ENCODE measurements at regions not wholly inside any gene's neighbourhood (a gene's known extent, or its start where the extent isn't known, plus 50 kb on each side); places are given as distances from the start of the nearest gene placed in this dataset.

DNA sequence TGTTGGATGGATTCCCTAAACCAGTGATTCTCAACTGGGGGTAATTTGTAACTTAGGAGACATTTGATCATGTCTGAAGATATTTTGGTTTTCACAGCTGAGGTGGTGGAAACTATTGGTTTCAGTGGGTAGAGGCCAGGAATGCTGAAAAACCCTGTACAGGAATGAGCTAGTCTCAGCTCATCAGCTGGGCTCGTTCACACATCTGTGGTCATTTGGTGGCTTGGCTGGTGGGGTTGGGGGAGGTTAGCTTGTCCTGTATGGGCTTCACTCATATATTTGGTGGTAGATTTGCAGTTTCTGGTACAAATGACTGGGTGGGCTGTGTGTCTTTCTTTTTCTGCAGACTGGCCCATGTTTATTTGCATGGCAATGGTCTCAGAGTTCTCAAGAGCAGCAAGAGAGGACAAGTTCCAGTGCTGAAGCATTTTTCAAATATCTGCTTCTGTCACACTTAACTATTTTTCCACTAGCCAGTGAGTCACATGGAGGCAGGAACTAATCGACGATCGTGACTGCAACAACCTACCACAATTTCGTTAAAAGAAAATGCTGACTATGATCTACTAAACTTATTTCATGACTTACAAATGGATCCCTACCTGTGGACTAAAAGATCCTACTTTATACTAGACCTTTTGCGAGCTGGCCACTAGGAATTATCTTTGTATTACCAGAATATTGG lies 321.7 kb upstream of the PLXNA2 start:
- intact Hi-C loops (cut with DNase I): no loop called here
- WGBS: 97% methylated on average over 6 of the region's 6 CpGs
- H3K4me3 ChIP-seq: no peak overlapping the region

GRCh38 chr1:208569181-208569580 lies 325.0 kb upstream of the PLXNA2 start:
- TF ChIP-seq CTCF (IDR thresholded peaks at IDR 0.05) (no peak), POLR2AphosphoS5 (IDR thresholded peaks at IDR 0.05) (no peak), POLR2A (IDR thresholded peaks at IDR 0.05; ENCODE audit: low read depth) (no peak), EP300 (IDR thresholded peaks at IDR 0.05) (no peak)
- no peak overlapping the region for H3K4me3 ChIP-seq
- H3K36me3 ChIP-seq: no peaks in the 10 kb centered on the region
- H3K4me1 ChIP-seq: no peaks in the 10 kb centered on the region
- H3K9me3 ChIP-seq: peaks cover 0 to 4% (median 0%) of the 10 kb centered on the region in 4 donors
- no peak overlapping the region for H3K27ac ChIP-seq (replicated peaks in 1 of 4)
- intact Hi-C loops (cut with DNase I): no loop called here
- 89% methylated on average over 1 of the region's 1 CpG for WGBS
- no peak for DNase-seq (ENCODE audit: extremely low spot score)
- no peaks in the 10 kb centered on the region for H3K27me3 ChIP-seq

More for the DNA sequence above, 321.7 kb upstream of the PLXNA2 start:
- Histone ChIP-seq H3K9me3 (peaks cover 0 to 4% (median 0%) of the 10 kb centered on the region in 4 donors), H3K4me1 (no peaks in the 10 kb centered on the region), H3K36me3 (no peaks in the 10 kb centered on the region), H3K27me3 (no peaks in the 10 kb centered on the region), H3K27ac (replicated peaks in 1 of 4) (no peak overlapping the region)
- TF ChIP-seq POLR2A (IDR thresholded peaks at IDR 0.05; ENCODE audit: low read depth): no peak
- TF ChIP-seq CTCF (IDR thresholded peaks at IDR 0.05): no peak
- TF ChIP-seq POLR2AphosphoS5 (IDR thresholded peaks at IDR 0.05): no peak
- no peak for TF ChIP-seq EP300 (IDR thresholded peaks at IDR 0.05)
- DNase-seq (ENCODE audit: extremely low spot score): peak; percentile 60

GRCh38 chr1:208570362-208570761 lies 326.2 kb upstream of the PLXNA2 start:
- peaks cover 0 to 4% (median 0%) of the 10 kb centered on the region in 4 donors for H3K9me3 ChIP-seq
- H3K27me3 ChIP-seq: no peaks in the 10 kb centered on the region
- H3K4me1 ChIP-seq: no peaks in the 10 kb centered on the region
- no peaks in the 10 kb centered on the region for H3K36me3 ChIP-seq
- no peak for TF ChIP-seq POLR2A (IDR thresholded peaks at IDR 0.05; ENCODE audit: low read depth)
- H3K4me3 ChIP-seq: no peak overlapping the region
- intact Hi-C loops (cut with DNase I): no loop called here
- WGBS: 95% methylated on average over 5 of the region's 5 CpGs
- no peak for DNase-seq (ENCODE audit: extremely low spot score)
- no peak overlapping the region for H3K27ac ChIP-seq (replicated peaks in 1 of 4)

DNA sequence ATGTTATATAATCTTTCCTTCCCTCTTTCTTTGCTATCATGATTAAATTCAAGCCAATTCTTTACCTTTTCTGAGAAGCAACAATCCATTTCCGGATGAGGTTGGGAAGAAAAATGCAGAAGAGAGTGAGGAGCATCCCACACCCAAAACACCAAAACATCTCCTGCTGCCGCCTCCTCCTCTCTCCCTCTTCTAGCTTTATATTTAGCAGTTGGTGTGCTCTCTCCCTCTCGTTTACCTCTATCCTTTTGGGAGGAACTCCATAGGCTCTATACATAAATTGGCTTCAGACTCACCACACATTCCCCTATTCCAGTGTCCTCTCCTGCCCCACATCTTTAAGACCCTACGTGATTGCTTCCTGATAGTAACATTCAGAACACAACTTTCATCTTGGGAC lies 332.2 kb upstream of the PLXNA2 start:
- intact Hi-C loops (cut with DNase I): no loop called here
- H3K27me3 ChIP-seq: no peaks in the 10 kb centered on the region
- TF ChIP-seq CTCF (IDR thresholded peaks at IDR 0.05): no peak
- no peak for TF ChIP-seq EP300 (IDR thresholded peaks at IDR 0.05)
- no peak for TF ChIP-seq POLR2AphosphoS5 (IDR thresholded peaks at IDR 0.05)
- TF ChIP-seq POLR2A (IDR thresholded peaks at IDR 0.05; ENCODE audit: low read depth): no peak
- H3K4me1 ChIP-seq: no peaks in the 10 kb centered on the region
- H3K4me3 ChIP-seq: no peak overlapping the region
- WGBS: 89% methylated on average over 4 of the region's 4 CpGs
- no peak for DNase-seq (ENCODE audit: extremely low spot score)
- H3K9me3 ChIP-seq: no peaks in the 10 kb centered on the region
- no peaks in the 10 kb centered on the region for H3K36me3 ChIP-seq
- no peak overlapping the region for H3K27ac ChIP-seq (replicated peaks in 1 of 4)

DNA sequence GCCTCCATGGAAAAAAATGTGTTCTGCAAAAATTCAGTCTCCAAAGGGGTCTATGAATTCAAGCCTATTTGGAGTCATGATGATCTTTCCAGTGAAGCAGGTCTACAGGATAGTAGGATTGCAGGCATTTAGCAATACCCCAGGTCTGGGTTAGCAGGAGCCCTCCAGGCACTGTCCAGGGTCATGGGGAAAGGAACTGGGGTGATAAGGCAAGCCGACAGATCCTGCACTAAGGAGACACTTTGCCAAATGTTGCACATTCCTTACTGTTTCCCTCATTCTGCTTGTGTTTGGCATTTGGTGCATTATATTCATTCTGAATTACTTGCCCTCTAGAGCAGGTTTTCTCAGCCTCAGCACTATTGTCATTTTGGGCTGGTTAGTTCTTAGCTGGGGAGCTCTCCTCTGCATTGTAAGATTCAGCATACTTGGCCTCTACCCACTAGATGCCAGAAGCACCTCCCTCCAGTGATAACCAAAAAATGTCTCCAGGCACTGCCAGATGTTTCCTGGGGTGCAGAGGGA lies 333.3 kb upstream of the PLXNA2 start:
- intact Hi-C loops (cut with DNase I): no loop called here
- Histone ChIP-seq H3K36me3 (no peaks in the 10 kb centered on the region), H3K27ac (replicated peaks in 1 of 4) (no peak overlapping the region), H3K9me3 (no peaks in the 10 kb centered on the region), H3K27me3 (no peaks in the 10 kb centered on the region), H3K4me1 (no peaks in the 10 kb centered on the region), H3K4me3 (no peak overlapping the region)
- TF ChIP-seq POLR2A (IDR thresholded peaks at IDR 0.05; ENCODE audit: low read depth) (no peak), POLR2AphosphoS5 (IDR thresholded peaks at IDR 0.05) (no peak), CTCF (IDR thresholded peaks at IDR 0.05) (no peak), EP300 (IDR thresholded peaks at IDR 0.05) (no peak)
- WGBS: 50% methylated on average over 1 of the region's 1 CpG
- no peak for DNase-seq (ENCODE audit: extremely low spot score)
